Adrenal gland (tissue), 9 donors: ENCODE measurements at regions not wholly inside any gene's neighbourhood (a gene's known extent, or its start where the extent isn't known, plus 50 kb on each side); places are given as distances from the start of the nearest gene placed in this dataset.
A peak's percentile ranks its signal among the peaks of the same experiment; 100 is the strongest.

Source experiments
- DNase-seq, 7 donors: peaks; one replicate each; pipeline ENCODE4 v3.0.0-alpha.2; 2019 to 2020
- H3K27ac ChIP-seq, 5 donors: fragments of 200-600 bp; sonication (generic) in 4 of 5; 1 replicate in 3 of 5; 2 replicates in 2 of 5; pipeline versions ENCODE4 v1.5.1 to v1.8.0; 2016 to 2020; ENCODE audit warnings: mild to moderate bottlenecking in 1 of 5
- H3K27me3 ChIP-seq: fragments of 200-600 bp; 2 replicates; pipeline ENCODE4 v1.8.0; 2021
- H3K36me3 ChIP-seq, 2 donors: fragments of 200-600 bp; replicated peaks in 1 of 2; 1 replicate in 1 of 2; 2 replicates in 1 of 2; pipeline versions ENCODE4 v1.5.1 to v1.8.0; 2018 to 2022
- H3K4me1 ChIP-seq, 2 donors: fragments of 200-600 bp; replicated peaks in 1 of 2; 1 replicate in 1 of 2; 2 replicates in 1 of 2; pipeline versions ENCODE4 v1.5.1 to v1.8.0; 2018 to 2021
- H3K4me3 ChIP-seq, 4 donors: fragments of 200-600 bp; sonication (generic) in 3 of 4; one replicate each; pipeline ENCODE4 v1.5.1; 2016 to 2018
- H3K9me3 ChIP-seq, 3 donors: fragments of 200-600 bp; sonication (generic) in 1 of 3; replicated peaks in 1 of 3; 1 replicate in 2 of 3; 2 replicates in 1 of 3; pipeline versions ENCODE4 v1.5.1 to v1.8.0; 2016 to 2021
- POLR2A ChIP-seq, 2 donors: fragments of 450-650 bp; IDR thresholded peaks; one replicate each; pipeline ENCODE4 v1.6.1; 2017; ENCODE audit warnings: antibody characterized with exemption in 2 of 2, mild to moderate bottlenecking in 2 of 2, moderate library complexity in 1 of 2
- WGBS, 4 donors: extraction: QIAGEN DNeasy Blood & Tissue Kit in 2 of 4; methylation state at CpG; one replicate each; pipeline versions ENCODE4 v1.1.5 to v1.1.7; 2013 to 2017; 5-methylcytosine and 5-hydroxymethylcytosine counted together
- intact Hi-C, 2 donors: fragments of 100-400 bp; cut with DNase I; formaldehyde crosslinking; loops; one replicate each; pipeline versions ENCODE4 v1.14.1 to v1.15.0; 2022 to 2023
- TF ChIP-seq, protein P1 (sequence below), 6 experiments: fragments of 450-650 bp in 4 of 6; fragments of 200-600 bp in 2 of 6; sonication (generic) in 1 of 6; IDR thresholded peaks; 1 replicate in 5 of 6; 2 replicates in 1 of 6; pipeline versions ENCODE4 v1.5.1 to v1.8.0; 2016 to 2021; ENCODE audit warnings: antibody characterized with exemption in 6 of 6, mild to moderate bottlenecking in 2 of 6, moderate library complexity in 1 of 6
- donor health status: healthy with polysubstance abuse.
- donor health status: Bipolar disorder and iron deficiency.
- donor health status: DM: yes; HTN: yes; CAD: no.
- donor health status: DM: no; HTN: no; CAD: no.
- donor health status: DM: no; HTN: no; CAD: no.

DNA sequence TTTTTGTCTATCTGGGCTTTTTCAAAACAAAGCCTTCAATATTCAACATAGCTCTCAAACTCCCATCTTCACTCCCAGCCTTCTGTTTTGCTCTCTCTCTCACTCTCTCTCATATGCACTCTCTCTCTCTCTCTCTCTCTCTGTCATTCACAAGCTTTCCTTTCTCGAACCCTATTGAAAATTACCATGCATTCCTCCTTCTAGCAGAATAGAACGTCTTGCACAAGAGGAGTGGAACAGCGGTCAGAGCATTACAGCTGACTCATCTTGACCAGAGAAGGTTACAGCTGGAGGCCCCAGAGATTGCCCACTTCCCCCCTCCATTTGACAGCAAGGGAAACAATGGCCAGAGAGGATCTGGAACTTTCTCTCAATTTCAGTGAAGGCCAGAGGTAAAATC, 51.0 kb upstream of the LIFR start:
- no peaks in the 10 kb centered on the region for H3K9me3 ChIP-seq
- no peak overlapping the region for H3K4me3 ChIP-seq
- WGBS, 4 donors = 30 to 59% (median 40%) methylated on average over 3 of the region's 3 CpGs
- no peak for TF ChIP-seq POLR2A (IDR thresholded peaks at IDR 0.05)
- TF ChIP-seq, protein P1, sequence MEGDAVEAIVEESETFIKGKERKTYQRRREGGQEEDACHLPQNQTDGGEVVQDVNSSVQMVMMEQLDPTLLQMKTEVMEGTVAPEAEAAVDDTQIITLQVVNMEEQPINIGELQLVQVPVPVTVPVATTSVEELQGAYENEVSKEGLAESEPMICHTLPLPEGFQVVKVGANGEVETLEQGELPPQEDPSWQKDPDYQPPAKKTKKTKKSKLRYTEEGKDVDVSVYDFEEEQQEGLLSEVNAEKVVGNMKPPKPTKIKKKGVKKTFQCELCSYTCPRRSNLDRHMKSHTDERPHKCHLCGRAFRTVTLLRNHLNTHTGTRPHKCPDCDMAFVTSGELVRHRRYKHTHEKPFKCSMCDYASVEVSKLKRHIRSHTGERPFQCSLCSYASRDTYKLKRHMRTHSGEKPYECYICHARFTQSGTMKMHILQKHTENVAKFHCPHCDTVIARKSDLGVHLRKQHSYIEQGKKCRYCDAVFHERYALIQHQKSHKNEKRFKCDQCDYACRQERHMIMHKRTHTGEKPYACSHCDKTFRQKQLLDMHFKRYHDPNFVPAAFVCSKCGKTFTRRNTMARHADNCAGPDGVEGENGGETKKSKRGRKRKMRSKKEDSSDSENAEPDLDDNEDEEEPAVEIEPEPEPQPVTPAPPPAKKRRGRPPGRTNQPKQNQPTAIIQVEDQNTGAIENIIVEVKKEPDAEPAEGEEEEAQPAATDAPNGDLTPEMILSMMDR (IDR thresholded peaks at IDR 0.05) = no peak
- peak in 5 of 7 donors; percentile 16 to 57 (median 24) for DNase-seq
- intact Hi-C loops = no loop called here
- H3K27ac ChIP-seq = peak overlapping the region in 2 of 5 donors; percentile 7 to 41
- H3K36me3 ChIP-seq = no peaks in the 10 kb centered on the region
- H3K27me3 ChIP-seq = no peaks in the 10 kb centered on the region
- peaks cover 0 to 6% of the 10 kb centered on the region in 2 donors for H3K4me1 ChIP-seq

- no peak for DNase-seq
- Histone ChIP-seq H3K4me1 (peaks cover 0 to 6% of the 10 kb centered on the region in 2 donors), H3K36me3 (no peaks in the 10 kb centered on the region), H3K4me3 (no peak overlapping the region), H3K27ac (peak overlapping the region in 2 of 5 donors; percentile 7 to 41), H3K27me3 (no peaks in the 10 kb centered on the region), H3K9me3 (no peaks in the 10 kb centered on the region)
- TF ChIP-seq, protein P1 (IDR thresholded peaks at IDR 0.05) = no peak
- no peak for TF ChIP-seq POLR2A (IDR thresholded peaks at IDR 0.05)
- WGBS, 4 donors = 67 to 75% (median 70%) methylated on average over 5 of the region's 5 CpGs
- intact Hi-C loops = no loop called here
Observed at GRCh38 chr5:38607930-38608564, 51.6 kb upstream of the LIFR start.

DNA sequence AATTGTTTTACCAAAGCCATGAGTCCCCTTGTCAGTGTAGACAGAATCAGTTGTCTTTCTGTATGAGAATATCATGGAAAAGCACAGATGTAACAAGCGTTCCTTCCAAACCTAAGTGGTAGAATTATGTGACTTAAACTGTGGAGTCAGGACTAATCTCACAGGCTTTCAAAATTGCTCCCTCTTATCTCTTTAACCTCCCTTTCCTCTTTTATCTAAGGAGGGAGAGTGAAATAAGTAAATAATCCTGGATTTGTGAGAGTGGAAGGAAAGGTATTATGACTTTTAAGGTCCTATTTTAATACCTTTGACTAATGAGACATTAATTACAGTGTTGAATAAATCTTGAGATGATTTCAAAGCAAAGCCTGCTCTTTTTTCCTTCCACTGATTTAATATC, 52.4 kb upstream of the LIFR start:
- Histone ChIP-seq H3K27me3 (no peaks in the 10 kb centered on the region), H3K27ac (no peak overlapping the region), H3K4me1 (peaks cover 0 to 6% of the 10 kb centered on the region in 2 donors), H3K9me3 (no peaks in the 10 kb centered on the region), H3K4me3 (no peak overlapping the region), H3K36me3 (no peaks in the 10 kb centered on the region)
- no peak for DNase-seq
- TF ChIP-seq, protein P1 (IDR thresholded peaks at IDR 0.05) = no peak
- TF ChIP-seq POLR2A (IDR thresholded peaks at IDR 0.05) = no peak
- 65 to 85% (median 82%) methylated on average over 1 of the region's 1 CpG for WGBS, 4 donors
- intact Hi-C loops = no loop called here

- Histone ChIP-seq H3K9me3 (no peaks in the 10 kb centered on the region), H3K27me3 (no peaks in the 10 kb centered on the region), H3K4me3 (no peak overlapping the region), H3K36me3 (no peaks in the 10 kb centered on the region), H3K27ac (no peak overlapping the region), H3K4me1 (no peaks in the 10 kb centered on the region)
- intact Hi-C loops = no loop called here
- DNase-seq = no peak
- TF ChIP-seq, protein P1 (IDR thresholded peaks at IDR 0.05) = no peak
- TF ChIP-seq POLR2A (IDR thresholded peaks at IDR 0.05) = no peak
Observed at GRCh38 chr5:38612851-38613250, 56.4 kb upstream of the LIFR start.
